SK-N-SH (cell line): ENCODE measurements at regions not wholly inside any gene's neighbourhood (a gene's known extent, or its start where the extent isn't known, plus 50 kb on each side); places are given as distances from the start of the nearest gene placed in this dataset.

Experiments used
- CTCF ChIA-PET: fragments of 300-600, 350-600 bp; formaldehyde crosslinking; extraction: SDS; loops from one replicate; lab custom pipeline; 2021; lab: Yijun Ruan, JAX
- POLR2A ChIA-PET: fragments of 350-600 bp; sonication (Branson Sonifier 250); formaldehyde crosslinking; extraction: SDS; loops from one replicate; lab custom pipeline; 2020; ENCODE audit warnings: antibody characterized with exemption, inconsistent platforms; lab: Yijun Ruan, JAX
- DNase-seq: peaks from one replicate; pipeline ENCODE4 v3.0.0; 2012
- H2AFZ ChIP-seq: fragments of 200-600 bp; sonication (generic); 2 replicates; pipeline ENCODE4 v1.8.1; 2016; ENCODE audit warnings: antibody characterized with exemption, mild to moderate bottlenecking, low read depth
- H3F3A ChIP-seq: fragments of 200-600 bp; sonication (generic); replicated peaks from 2 replicates; pipeline ENCODE3; 2016; ENCODE audit warnings: antibody characterized with exemption, mild to moderate bottlenecking; ENCODE audit not compliant: insufficient read depth
- H3K27ac ChIP-seq, 2 experiments: fragments of 200-500 bp in 1 of 2; fragments of 200-600 bp in 1 of 2; sonication (Bioruptor generic) in 1 of 2; sonication (generic), shearing (Covaris generic) in 1 of 2; 2 replicates each; pipeline versions ENCODE4 v1.5.1 to v1.6.1; 2014 to 2016; ENCODE audit warnings: low read depth in 2 of 2, inconsistent platforms in 1 of 2, low read length in 1 of 2, mild to moderate bottlenecking in 1 of 2, mixed read lengths in 1 of 2
- H3K27me3 ChIP-seq: fragments of 200-600 bp; sonication (generic), shearing (Covaris generic); 2 replicates; pipeline ENCODE4 v1.6.1; 2016; ENCODE audit warnings: mixed run types; ENCODE audit not compliant: insufficient read depth
- H3K36me3 ChIP-seq, 2 experiments: fragments of 200-500 bp in 1 of 2; fragments of 200-600 bp in 1 of 2; sonication (Bioruptor generic) in 1 of 2; sonication (generic) in 1 of 2; replicated peaks in 1 of 2; 2 replicates each; pipeline versions ENCODE3 to v1.5.1; 2014 to 2016; ENCODE audit warnings: low read length in 1 of 2, mild to moderate bottlenecking in 1 of 2; ENCODE audit not compliant: insufficient read depth in 2 of 2, control insufficient read depth in 1 of 2
- H3K4me1 ChIP-seq, 2 experiments: fragments of 200-500 bp in 1 of 2; fragments of 200-600 bp in 1 of 2; sonication (Bioruptor generic) in 1 of 2; sonication (generic), shearing (Covaris generic) in 1 of 2; 2 replicates each; pipeline versions ENCODE4 v1.5.1 to v1.6.1; 2014 to 2016; ENCODE audit warnings: low read depth in 1 of 2, low read length in 1 of 2, mixed run types in 1 of 2; ENCODE audit not compliant: insufficient read depth in 2 of 2, control insufficient read depth in 1 of 2
- H3K4me2 ChIP-seq: fragments of 200-600 bp; sonication (generic), shearing (Covaris generic); 2 replicates; pipeline ENCODE4 v1.6.1; 2017; ENCODE audit warnings: mixed run types
- H3K4me3 ChIP-seq, 2 experiments: fragments of 200-500 bp in 1 of 2; fragments of 200-600 bp in 1 of 2; sonication (Bioruptor generic) in 1 of 2; sonication (generic), shearing (Covaris generic) in 1 of 2; 2 replicates each; pipeline versions ENCODE4 v1.5.1 to v1.8.1; 2014 to 2016; ENCODE audit warnings: low read depth in 2 of 2, inconsistent platforms in 1 of 2, low read length in 1 of 2, mild to moderate bottlenecking in 1 of 2, mixed read lengths in 1 of 2, moderate library complexity in 1 of 2
- H3K79me2 ChIP-seq: fragments of 200-600 bp; sonication (generic); 2 replicates; pipeline ENCODE4 v1.8.1; 2017; ENCODE audit warnings: mild to moderate bottlenecking; ENCODE audit not compliant: insufficient read depth
- H3K9ac ChIP-seq: fragments of 200-600 bp; sonication (generic); 2 replicates; pipeline ENCODE4 v1.6.1; 2017; ENCODE audit warnings: mixed run types
- H3K9me2 ChIP-seq: fragments of 200-600 bp; sonication (generic); 2 replicates; pipeline ENCODE4 v1.6.1; 2017; ENCODE audit warnings: mixed run types
- H3K9me3 ChIP-seq: fragments of 200-600 bp; sonication (generic); 2 replicates; pipeline ENCODE4 v1.6.1; 2017; ENCODE audit warnings: mixed run types, mild to moderate bottlenecking, moderate library complexity
- H4K20me1 ChIP-seq: fragments of 200-600 bp; sonication (generic); 2 replicates; pipeline ENCODE4 v1.6.1; 2017; ENCODE audit warnings: mild to moderate bottlenecking, mixed run types; ENCODE audit not compliant: insufficient read depth
- EP300 ChIP-seq, 2 experiments: IDR thresholded peaks; 2 replicates each; pipeline versions ENCODE4 v1.4.0 to v1.6.1; 2012; ENCODE audit warnings: borderline replicate concordance in 1 of 2, low read depth in 1 of 2, low read length in 1 of 2
- GABPA ChIP-seq: IDR thresholded peaks from 2 replicates; pipeline ENCODE4 v1.4.0; 2012; ENCODE audit warnings: low read depth, mild to moderate bottlenecking
- GATA2 ChIP-seq: sonication (generic); formaldehyde crosslinking; IDR thresholded peaks from 2 replicates; pipeline ENCODE4 v1.5.0; 2020; ENCODE audit warnings: mild to moderate bottlenecking, missing genetic modification reagents
- MEF2A ChIP-seq: IDR thresholded peaks from 2 replicates; pipeline ENCODE4 v1.4.0; 2012; ENCODE audit warnings: low read depth, borderline replicate concordance
- NRF1 ChIP-seq: IDR thresholded peaks from 2 replicates; pipeline ENCODE4 v1.6.1; 2012; ENCODE audit warnings: low read depth, mild to moderate bottlenecking, low read length
- POLR2AphosphoS5 ChIP-seq: IDR thresholded peaks from 2 replicates; pipeline ENCODE4 v1.6.1; 2012; ENCODE audit warnings: low read depth, low read length
- RAD21 ChIP-seq: IDR thresholded peaks from 2 replicates; pipeline ENCODE4 v1.6.1; 2012; ENCODE audit warnings: mild to moderate bottlenecking, low read length
- RCOR1 ChIP-seq: fragments of 150-350 bp; IDR thresholded peaks from 2 replicates; pipeline ENCODE4 v1.6.1; 2017; ENCODE audit warnings: antibody characterized with exemption, low read length
- RFX5 ChIP-seq: IDR thresholded peaks from 2 replicates; pipeline ENCODE4 v1.6.1; 2012; ENCODE audit warnings: mild to moderate bottlenecking, improper control_type of control experiment, low read length
- RXRA ChIP-seq: IDR thresholded peaks from 2 replicates; pipeline ENCODE4 v1.4.0; 2012; ENCODE audit warnings: low read depth, mild to moderate bottlenecking, borderline replicate concordance
- SIN3A ChIP-seq: IDR thresholded peaks from 2 replicates; pipeline ENCODE4 v1.6.1; 2012; ENCODE audit warnings: low read depth, mild to moderate bottlenecking, low read length, moderate library complexity, borderline replicate concordance
- SMC3 ChIP-seq: IDR thresholded peaks from 2 replicates; pipeline ENCODE4 v1.6.1; 2012; ENCODE audit warnings: low read depth, low read length, improper control_type of control experiment
- YY1 ChIP-seq: IDR thresholded peaks from 2 replicates; pipeline ENCODE4 v1.4.0; 2012; ENCODE audit warnings: low read depth, mild to moderate bottlenecking
- WGBS: methylation state at CpG from one replicate; pipeline ENCODE4 v1.1.6; 2017; ENCODE audit warnings: low lambda C conversion rate; 5-methylcytosine and 5-hydroxymethylcytosine counted together
- TF ChIP-seq, protein P1 (sequence below): fragments of 150-350 bp; IDR thresholded peaks from 2 replicates; pipeline ENCODE4 v1.6.1; 2017; ENCODE audit warnings: antibody characterized with exemption, low read length, low read depth, borderline replicate concordance
- TF ChIP-seq, protein P2 (sequence below): fragments of 200-600 bp; sonication (generic); IDR thresholded peaks from 2 replicates; pipeline ENCODE4 v1.6.1; 2017; ENCODE audit warnings: antibody characterized with exemption, mild to moderate bottlenecking, moderate library complexity
- TF ChIP-seq, protein P3 (sequence below): fragments of 150-350 bp; IDR thresholded peaks from 2 replicates; pipeline ENCODE4 v1.6.1; 2016; ENCODE audit warnings: mild to moderate bottlenecking, low read depth, low read length

DNA sequence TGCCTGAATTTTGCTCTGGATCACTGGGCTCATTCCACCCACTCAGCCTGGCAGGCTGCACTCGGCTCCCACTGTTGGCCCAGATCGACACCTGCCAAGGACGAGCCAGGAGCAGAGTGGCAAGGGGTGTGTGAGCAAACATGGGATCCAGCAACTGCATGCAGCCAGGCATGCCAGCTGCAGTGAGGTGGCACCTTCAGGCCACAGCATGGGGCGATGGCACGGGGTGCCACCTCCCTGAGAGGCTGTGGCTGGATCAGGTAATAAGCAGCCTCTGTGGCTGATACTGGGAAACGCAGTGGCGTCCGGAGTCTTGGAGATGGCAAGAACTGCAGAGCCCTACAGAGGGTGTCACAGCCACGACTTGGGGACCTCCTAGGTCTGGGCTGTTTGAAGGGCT, 244.5 kb upstream of the FSTL5 start:
- Histone ChIP-seq H3K27ac (no peak overlapping the region), H3F3A (no peaks in the 10 kb centered on the region), H3K9me2 (no peaks in the 10 kb centered on the region), H3K4me3 (no peak overlapping the region), H3K36me3 (no peaks in the 10 kb centered on the region), H4K20me1 (no peaks in the 10 kb centered on the region), H3K27me3 (no peaks in the 10 kb centered on the region)
- DNase-seq = no peak
- 46% methylated on average over 7 of the region's 9 CpGs for WGBS
- POLR2A ChIA-PET = no interaction called here
- TF ChIP-seq GATA2 = no peak
- TF ChIP-seq RAD21 = no peak
- no peak for TF ChIP-seq RFX5
- TF ChIP-seq, protein P1, sequence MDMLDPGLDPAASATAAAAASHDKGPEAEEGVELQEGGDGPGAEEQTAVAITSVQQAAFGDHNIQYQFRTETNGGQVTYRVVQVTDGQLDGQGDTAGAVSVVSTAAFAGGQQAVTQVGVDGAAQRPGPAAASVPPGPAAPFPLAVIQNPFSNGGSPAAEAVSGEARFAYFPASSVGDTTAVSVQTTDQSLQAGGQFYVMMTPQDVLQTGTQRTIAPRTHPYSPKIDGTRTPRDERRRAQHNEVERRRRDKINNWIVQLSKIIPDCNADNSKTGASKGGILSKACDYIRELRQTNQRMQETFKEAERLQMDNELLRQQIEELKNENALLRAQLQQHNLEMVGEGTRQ = no peak
- TF ChIP-seq MEF2A = no peak
- TF ChIP-seq POLR2AphosphoS5 = no peak
- TF ChIP-seq GABPA = no peak
- no peak for TF ChIP-seq SMC3
- TF ChIP-seq, all 33 proteins: peak for 0
- CTCF ChIA-PET = no interaction called here
- Histone ChIP-seq H3K79me2 (no peaks in the 10 kb centered on the region), H3K9me3 (no peaks in the 10 kb centered on the region), H3K9ac (no peak overlapping the region), H3K4me1 (no peaks in the 10 kb centered on the region), H3K4me2 (no peak overlapping the region), H2AFZ (no peak overlapping the region)

DNA sequence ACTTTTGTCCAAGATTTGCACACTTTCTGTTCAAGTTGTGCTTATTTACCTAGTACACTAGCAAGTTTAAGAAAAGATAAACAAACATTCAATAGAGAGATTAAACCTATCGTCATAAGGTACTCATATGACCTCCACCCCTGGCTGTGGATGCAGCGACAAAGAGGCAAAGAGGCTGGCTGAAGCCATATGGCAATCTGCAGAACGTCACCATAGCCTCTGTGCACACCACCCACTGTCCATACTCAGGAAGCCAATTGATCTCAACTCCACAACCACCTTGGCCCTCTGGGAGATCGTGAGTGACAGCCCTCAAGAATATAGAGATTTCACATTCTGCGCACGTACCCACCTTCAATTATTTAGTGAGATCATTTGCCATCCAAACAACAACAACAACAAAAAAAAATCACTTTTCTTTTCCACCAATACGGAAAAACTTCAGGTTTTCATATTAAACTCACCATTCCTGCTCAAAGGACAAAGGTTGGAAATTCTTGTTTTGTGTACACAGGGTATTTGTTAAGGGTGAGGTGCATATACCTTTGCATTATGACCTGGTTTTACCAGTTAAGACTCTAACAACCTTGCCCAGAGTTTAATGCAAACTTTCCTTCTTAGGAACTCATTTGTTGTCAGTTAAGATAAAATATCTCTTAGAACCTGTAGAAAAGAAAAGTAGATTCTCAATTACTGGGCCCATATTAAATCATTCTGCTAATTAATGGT, 243.0 kb upstream of the FSTL5 start:
- H3F3A ChIP-seq = no peaks in the 10 kb centered on the region
- no peaks in the 10 kb centered on the region for H3K79me2 ChIP-seq
- no peaks in the 10 kb centered on the region for H3K9me3 ChIP-seq
- no peak for DNase-seq
- H3K36me3 ChIP-seq = no peaks in the 10 kb centered on the region
- ChIA-PET CTCF (interaction anchor here (0.6 kb wide), 1 partner anchor 7 kb away, joined by 3 read pairs; no protein-coding TSS in a partner anchor), POLR2A (no interaction called here)
- H3K9ac ChIP-seq = no peak overlapping the region
- no peaks in the 10 kb centered on the region for H3K27me3 ChIP-seq
- H3K4me2 ChIP-seq = no peak overlapping the region
- H3K4me1 ChIP-seq = no peaks in the 10 kb centered on the region
- no peaks in the 10 kb centered on the region for H4K20me1 ChIP-seq
- H3K27ac ChIP-seq = no peak overlapping the region
- H2AFZ ChIP-seq = no peak overlapping the region
- no peak overlapping the region for H3K4me3 ChIP-seq
- H3K9me2 ChIP-seq = no peaks in the 10 kb centered on the region
- TF ChIP-seq YY1 = no peak
- no peak for TF ChIP-seq NRF1
- WGBS = 40% methylated on average over 7 of the region's 7 CpGs

DNA sequence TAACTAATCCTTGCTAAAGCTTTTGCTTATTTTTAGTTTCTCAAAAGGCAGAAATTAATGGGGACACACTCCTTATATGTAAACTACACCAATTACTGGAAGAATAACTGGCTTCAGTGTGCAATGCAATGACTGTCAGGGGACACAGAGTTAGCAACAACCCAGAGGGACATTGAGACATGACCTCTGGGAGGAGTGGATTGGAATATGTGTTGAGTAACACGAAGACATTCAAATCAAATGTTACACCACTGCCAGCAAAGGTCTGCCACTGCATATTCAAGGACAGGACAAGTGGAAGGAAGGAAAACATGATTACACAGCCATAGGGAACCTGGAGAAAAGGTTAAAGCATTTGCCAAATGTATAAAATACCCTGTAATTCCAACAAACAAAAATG, 240.1 kb upstream of the FSTL5 start:
- POLR2A ChIA-PET = no interaction called here
- Histone ChIP-seq H3F3A (no peaks in the 10 kb centered on the region), H3K4me3 (no peak overlapping the region), H3K9me3 (no peaks in the 10 kb centered on the region), H2AFZ (no peak overlapping the region), H3K4me2 (no peak overlapping the region), H3K9me2 (no peaks in the 10 kb centered on the region), H3K79me2 (no peaks in the 10 kb centered on the region), H3K4me1 (no peaks in the 10 kb centered on the region), H3K27me3 (no peaks in the 10 kb centered on the region), H3K27ac (no peak overlapping the region), H3K9ac (no peak overlapping the region), H4K20me1 (no peaks in the 10 kb centered on the region), H3K36me3 (no peaks in the 10 kb centered on the region)
- no peak for DNase-seq
- CTCF ChIA-PET = no interaction called here
- WGBS = 14% methylated on average over 1 of the region's 1 CpG
- no peak for TF ChIP-seq RCOR1
- TF ChIP-seq, protein P2, sequence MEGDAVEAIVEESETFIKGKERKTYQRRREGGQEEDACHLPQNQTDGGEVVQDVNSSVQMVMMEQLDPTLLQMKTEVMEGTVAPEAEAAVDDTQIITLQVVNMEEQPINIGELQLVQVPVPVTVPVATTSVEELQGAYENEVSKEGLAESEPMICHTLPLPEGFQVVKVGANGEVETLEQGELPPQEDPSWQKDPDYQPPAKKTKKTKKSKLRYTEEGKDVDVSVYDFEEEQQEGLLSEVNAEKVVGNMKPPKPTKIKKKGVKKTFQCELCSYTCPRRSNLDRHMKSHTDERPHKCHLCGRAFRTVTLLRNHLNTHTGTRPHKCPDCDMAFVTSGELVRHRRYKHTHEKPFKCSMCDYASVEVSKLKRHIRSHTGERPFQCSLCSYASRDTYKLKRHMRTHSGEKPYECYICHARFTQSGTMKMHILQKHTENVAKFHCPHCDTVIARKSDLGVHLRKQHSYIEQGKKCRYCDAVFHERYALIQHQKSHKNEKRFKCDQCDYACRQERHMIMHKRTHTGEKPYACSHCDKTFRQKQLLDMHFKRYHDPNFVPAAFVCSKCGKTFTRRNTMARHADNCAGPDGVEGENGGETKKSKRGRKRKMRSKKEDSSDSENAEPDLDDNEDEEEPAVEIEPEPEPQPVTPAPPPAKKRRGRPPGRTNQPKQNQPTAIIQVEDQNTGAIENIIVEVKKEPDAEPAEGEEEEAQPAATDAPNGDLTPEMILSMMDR = no peak
- TF ChIP-seq POLR2AphosphoS5 = no peak
- no peak for TF ChIP-seq SIN3A
- TF ChIP-seq, protein P3, sequence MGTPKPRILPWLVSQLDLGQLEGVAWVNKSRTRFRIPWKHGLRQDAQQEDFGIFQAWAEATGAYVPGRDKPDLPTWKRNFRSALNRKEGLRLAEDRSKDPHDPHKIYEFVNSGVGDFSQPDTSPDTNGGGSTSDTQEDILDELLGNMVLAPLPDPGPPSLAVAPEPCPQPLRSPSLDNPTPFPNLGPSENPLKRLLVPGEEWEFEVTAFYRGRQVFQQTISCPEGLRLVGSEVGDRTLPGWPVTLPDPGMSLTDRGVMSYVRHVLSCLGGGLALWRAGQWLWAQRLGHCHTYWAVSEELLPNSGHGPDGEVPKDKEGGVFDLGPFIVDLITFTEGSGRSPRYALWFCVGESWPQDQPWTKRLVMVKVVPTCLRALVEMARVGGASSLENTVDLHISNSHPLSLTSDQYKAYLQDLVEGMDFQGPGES = no peak
- TF ChIP-seq RXRA = no peak
- no peak for TF ChIP-seq EP300 (IDR thresholded peaks at IDR 0.05; ENCODE audit: borderline replicate concordance in 1 of 2, low read depth in 1 of 2, low read length in 1 of 2)
